Esophagus squamous epithelium (tissue), 5 donors: ENCODE measurements at regions not wholly inside any gene's neighbourhood (a gene's known extent, or its start where the extent isn't known, plus 50 kb on each side); places are given as distances from the start of the nearest gene placed in this dataset.

ENCODE experiments used
- DNase-seq: peaks from one replicate; lab custom pipeline; 2025; lab: John Stamatoyannopoulos, UW
- H3K27ac ChIP-seq, 4 donors: fragments of 200-600 bp; sonication (generic); one replicate each; pipeline ENCODE4 v1.5.1; 2016 to 2019; ENCODE audit warnings: mild to moderate bottlenecking in 1 of 4
- H3K27me3 ChIP-seq, 4 donors: fragments of 200-600 bp; sonication (generic); 1 replicate in 3 of 4; 2 replicates in 1 of 4; pipeline versions ENCODE4 v1.5.1 to v1.6.0; 2017 to 2021; ENCODE audit warnings: antibody characterized with exemption in 1 of 4
- H3K36me3 ChIP-seq, 3 donors: fragments of 200-600 bp; sonication (generic); one replicate each; pipeline ENCODE4 v1.5.1; 2016 to 2019
- H3K4me1 ChIP-seq, 3 donors: fragments of 200-600 bp; sonication (generic); one replicate each; pipeline ENCODE4 v1.5.1; 2017 to 2019
- H3K4me3 ChIP-seq, 4 donors: fragments of 200-600 bp; sonication (generic); 1 replicate in 3 of 4; 2 replicates in 1 of 4; pipeline ENCODE4 v1.5.1; 2016 to 2019; ENCODE audit warnings: mild to moderate bottlenecking in 2 of 4, moderate library complexity in 1 of 4
- H3K9me3 ChIP-seq, 3 donors: fragments of 200-600 bp; sonication (generic); one replicate each; pipeline ENCODE4 v1.5.1; 2016 to 2019
- POLR2A ChIP-seq, 4 donors: fragments of 450-650 bp; IDR thresholded peaks; one replicate each; pipeline ENCODE4 v1.6.1; 2017; ENCODE audit warnings: antibody characterized with exemption in 4 of 4, mild to moderate bottlenecking in 4 of 4, moderate library complexity in 3 of 4
- WGBS, 2 donors: methylation state at CpG; one replicate each; pipeline ENCODE4 v1.1.5; 2018; 5-methylcytosine and 5-hydroxymethylcytosine counted together
- intact Hi-C: fragments of 100-400 bp; cut with DNase I; formaldehyde crosslinking; loops from one replicate; pipeline ENCODE4 v1.15.0; 2022
- TF ChIP-seq, protein P1 (sequence below), 6 experiments: fragments of 450-650 bp in 4 of 6; fragments of 200-600 bp in 2 of 6; sonication (generic) in 2 of 6; IDR thresholded peaks; one replicate each; pipeline ENCODE4 v1.5.1; 2016 to 2019; ENCODE audit warnings: antibody characterized with exemption in 6 of 6, mild to moderate bottlenecking in 4 of 6, moderate library complexity in 4 of 6
- donor health status: DM: yes; HTN: yes; CAD: no.

DNA sequence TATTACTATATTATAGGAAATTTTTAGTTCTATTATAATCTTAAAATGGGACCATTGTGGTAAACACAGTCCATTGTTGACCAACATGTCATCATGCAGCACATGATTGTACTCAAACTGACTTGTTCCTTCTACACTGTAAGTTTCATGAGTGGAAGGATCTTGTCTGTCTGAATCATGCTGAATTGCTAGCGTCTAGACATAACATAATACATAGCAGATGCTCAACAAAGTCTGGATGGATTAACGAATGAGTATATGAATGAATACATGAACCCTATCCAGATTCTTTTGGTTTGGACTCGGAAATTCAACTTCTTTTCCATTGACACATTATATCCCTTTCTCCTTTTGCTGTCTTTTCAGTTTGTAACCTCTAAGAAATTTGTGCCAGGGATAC is 429.2 kb upstream of the SGCD start:
- H3K36me3 ChIP-seq, result no peaks in the 10 kb centered on the region
- H3K9me3 ChIP-seq, result no peaks in the 10 kb centered on the region
- TF ChIP-seq, protein P1, sequence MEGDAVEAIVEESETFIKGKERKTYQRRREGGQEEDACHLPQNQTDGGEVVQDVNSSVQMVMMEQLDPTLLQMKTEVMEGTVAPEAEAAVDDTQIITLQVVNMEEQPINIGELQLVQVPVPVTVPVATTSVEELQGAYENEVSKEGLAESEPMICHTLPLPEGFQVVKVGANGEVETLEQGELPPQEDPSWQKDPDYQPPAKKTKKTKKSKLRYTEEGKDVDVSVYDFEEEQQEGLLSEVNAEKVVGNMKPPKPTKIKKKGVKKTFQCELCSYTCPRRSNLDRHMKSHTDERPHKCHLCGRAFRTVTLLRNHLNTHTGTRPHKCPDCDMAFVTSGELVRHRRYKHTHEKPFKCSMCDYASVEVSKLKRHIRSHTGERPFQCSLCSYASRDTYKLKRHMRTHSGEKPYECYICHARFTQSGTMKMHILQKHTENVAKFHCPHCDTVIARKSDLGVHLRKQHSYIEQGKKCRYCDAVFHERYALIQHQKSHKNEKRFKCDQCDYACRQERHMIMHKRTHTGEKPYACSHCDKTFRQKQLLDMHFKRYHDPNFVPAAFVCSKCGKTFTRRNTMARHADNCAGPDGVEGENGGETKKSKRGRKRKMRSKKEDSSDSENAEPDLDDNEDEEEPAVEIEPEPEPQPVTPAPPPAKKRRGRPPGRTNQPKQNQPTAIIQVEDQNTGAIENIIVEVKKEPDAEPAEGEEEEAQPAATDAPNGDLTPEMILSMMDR (IDR thresholded peaks at IDR 0.05), result no peak
- no peak for TF ChIP-seq POLR2A (IDR thresholded peaks at IDR 0.05)
- no peak overlapping the region for H3K27ac ChIP-seq
- 65 to 83% methylated on average over 3 of the region's 3 CpGs for WGBS, 2 donors
- H3K4me3 ChIP-seq, result no peak overlapping the region
- no peak for DNase-seq
- intact Hi-C loops, result no loop called here
- no peaks in the 10 kb centered on the region for H3K27me3 ChIP-seq
- H3K4me1 ChIP-seq, result no peaks in the 10 kb centered on the region

DNA sequence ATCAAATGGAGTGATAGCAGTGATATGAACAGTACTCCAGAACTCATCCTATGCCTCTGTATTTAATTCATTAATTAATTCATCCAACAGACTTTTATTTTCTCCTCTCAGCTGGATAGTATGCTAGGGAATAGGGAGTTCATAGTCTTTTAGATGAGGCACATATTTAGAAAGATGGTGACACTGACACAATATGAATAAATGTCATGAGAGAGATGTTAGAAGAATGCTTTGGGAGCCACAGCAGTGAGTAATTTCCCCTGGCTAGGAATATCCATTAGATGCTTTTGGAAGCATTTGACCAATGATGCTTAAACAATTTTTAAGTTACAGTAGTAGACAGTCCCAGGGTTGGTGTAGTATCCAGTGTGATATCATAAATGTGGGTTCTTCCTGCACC is 428.7 kb upstream of the SGCD start:
- no peaks in the 10 kb centered on the region for H3K27me3 ChIP-seq
- DNase-seq, result no peak
- intact Hi-C loops, result no loop called here
- no peak overlapping the region for H3K27ac ChIP-seq
- no peaks in the 10 kb centered on the region for H3K4me1 ChIP-seq
- H3K9me3 ChIP-seq, result no peaks in the 10 kb centered on the region
- no peak for TF ChIP-seq POLR2A (IDR thresholded peaks at IDR 0.05)
- TF ChIP-seq, protein P1 (IDR thresholded peaks at IDR 0.05), result no peak
- no peak overlapping the region for H3K4me3 ChIP-seq
- H3K36me3 ChIP-seq, result no peaks in the 10 kb centered on the region

DNA sequence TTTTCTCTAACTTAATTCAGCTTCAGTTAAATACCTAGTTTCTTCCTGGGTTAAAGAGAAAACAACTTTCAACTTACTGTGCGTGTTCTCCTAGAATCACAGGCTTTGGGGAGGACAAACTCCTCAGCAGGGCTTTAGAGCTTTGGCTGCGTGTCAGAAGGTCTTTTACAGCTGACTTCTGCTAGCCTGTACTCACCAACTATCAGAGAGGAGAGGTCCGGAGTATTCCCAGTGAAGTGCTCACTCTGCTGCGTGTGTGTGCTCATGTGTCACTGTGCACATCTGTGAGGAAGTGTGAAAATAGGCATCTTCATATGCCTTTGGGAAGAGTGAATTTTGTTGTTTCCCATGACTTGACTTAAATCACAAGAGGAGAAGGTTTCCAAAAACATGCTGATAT is 423.2 kb upstream of the SGCD start:
- Histone ChIP-seq H3K36me3 (no peaks in the 10 kb centered on the region), H3K4me3 (no peak overlapping the region), H3K9me3 (no peaks in the 10 kb centered on the region), H3K4me1 (no peaks in the 10 kb centered on the region), H3K27ac (no peak overlapping the region), H3K27me3 (no peaks in the 10 kb centered on the region)
- intact Hi-C loops, result no loop called here
- 68 to 84% methylated on average over 4 of the region's 4 CpGs for WGBS, 2 donors
- TF ChIP-seq, protein P1 (IDR thresholded peaks at IDR 0.05), result no peak
- TF ChIP-seq POLR2A (IDR thresholded peaks at IDR 0.05), result no peak
- DNase-seq, result no peak

GRCh38 chr5:155905364-155905763 is 421.6 kb upstream of the SGCD start:
- Histone ChIP-seq H3K4me1 (no peaks in the 10 kb centered on the region), H3K27me3 (no peaks in the 10 kb centered on the region), H3K4me3 (no peak overlapping the region), H3K36me3 (no peaks in the 10 kb centered on the region), H3K27ac (no peak overlapping the region), H3K9me3 (no peaks in the 10 kb centered on the region)
- TF ChIP-seq, protein P1 (IDR thresholded peaks at IDR 0.05), result no peak
- no peak for TF ChIP-seq POLR2A (IDR thresholded peaks at IDR 0.05)
- WGBS, 2 donors, result 57 to 71% methylated on average over 3 of the region's 3 CpGs
- no peak for DNase-seq
- intact Hi-C loops, result no loop called here

- H3K27me3 ChIP-seq, result no peaks in the 10 kb centered on the region
- WGBS, 2 donors, result 40 to 51% methylated on average over 2 of the region's 2 CpGs
- no peak overlapping the region for H3K27ac ChIP-seq
- intact Hi-C loops, result no loop called here
- H3K4me3 ChIP-seq, result no peak overlapping the region
- no peaks in the 10 kb centered on the region for H3K4me1 ChIP-seq
- TF ChIP-seq, protein P1 (IDR thresholded peaks at IDR 0.05), result no peak
- TF ChIP-seq POLR2A (IDR thresholded peaks at IDR 0.05), result no peak
- no peak for DNase-seq
- H3K9me3 ChIP-seq, result no peaks in the 10 kb centered on the region
- H3K36me3 ChIP-seq, result no peaks in the 10 kb centered on the region
Observed at GRCh38 chr5:155906046-155906445, 420.9 kb upstream of the SGCD start.
